GM23338 (cell line): ENCODE measurements at regions not wholly inside any gene's neighbourhood (a gene's known extent, or its start where the extent isn't known, plus 50 kb on each side); places are given as distances from the start of the nearest gene placed in this dataset.
A peak's percentile ranks its signal among the peaks of the same experiment; 100 is the strongest.

ENCODE experiments used
- ATAC-seq: fragments of 200-7000 bp; cut with Tn5 transposase; 3 replicates; pipeline ENCODE4 v1.9.1; 2020
- DNase-seq: peaks from one replicate; pipeline ENCODE4 v3.0.0-alpha.2; 2015; ENCODE audit warnings: low spot score
- H2AFZ ChIP-seq: fragments of 200-600 bp; sonication (generic); 2 replicates; pipeline ENCODE4 v1.8.0; 2016; ENCODE audit warnings: antibody characterized with exemption, mild to moderate bottlenecking, moderate library complexity
- H3F3A ChIP-seq: fragments of 200-600 bp; sonication (generic); replicated peaks from 2 replicates; pipeline ENCODE4 v1.8.0; 2017; ENCODE audit warnings: antibody characterized with exemption, mixed run types, low read depth
- H3K27ac ChIP-seq: fragments of 200-600 bp; sonication (generic); 2 replicates; pipeline ENCODE4 v1.6.1; 2016; ENCODE audit warnings: low read depth
- H3K27me3 ChIP-seq: fragments of 200-600 bp; sonication (generic); 2 replicates; pipeline ENCODE4 v1.8.0; 2016; ENCODE audit warnings: mild to moderate bottlenecking, mixed run types, moderate library complexity; ENCODE audit not compliant: insufficient read depth
- H3K36me3 ChIP-seq: fragments of 200-600 bp; sonication (generic); 2 replicates; pipeline ENCODE4 v1.8.0; 2016; ENCODE audit warnings: mild to moderate bottlenecking; ENCODE audit not compliant: insufficient read depth
- H3K4me1 ChIP-seq: fragments of 200-600 bp; sonication (generic); 2 replicates; pipeline ENCODE4 v1.8.0; 2016; ENCODE audit warnings: mild to moderate bottlenecking, moderate library complexity; ENCODE audit not compliant: insufficient read depth
- H3K4me2 ChIP-seq: fragments of 200-600 bp; sonication (generic); 2 replicates; pipeline ENCODE4 v1.7.1; 2017; ENCODE audit warnings: mixed run types
- H3K4me3 ChIP-seq: fragments of 200-600 bp; sonication (generic); 2 replicates; pipeline ENCODE4 v1.6.1; 2016; ENCODE audit warnings: mixed run types
- H3K79me2 ChIP-seq: fragments of 200-600 bp; sonication (generic); replicated peaks from 2 replicates; pipeline ENCODE4 v1.8.0; 2017; ENCODE audit warnings: mild to moderate bottlenecking; ENCODE audit not compliant: insufficient read depth
- H3K9me2 ChIP-seq: fragments of 200-600 bp; sonication (generic); 2 replicates; pipeline ENCODE4 v1.8.0; 2017; ENCODE audit not compliant: insufficient read depth
- H4K20me1 ChIP-seq: fragments of 200-600 bp; sonication (generic); replicated peaks from 2 replicates; pipeline ENCODE4 v1.8.0; 2017; ENCODE audit warnings: mild to moderate bottlenecking; ENCODE audit not compliant: insufficient read depth
- H3K27ac Mint-ChIP-seq: 2 replicates; pipeline ENCODE4 v1.8.0; 2020; ENCODE audit warnings: inconsistent platforms, mild to moderate bottlenecking, moderate library complexity, mixed read lengths
- H3K27me3 Mint-ChIP-seq: 3 replicates; pipeline ENCODE4 v1.8.0; 2022; ENCODE audit warnings: low read depth, mild to moderate bottlenecking, moderate library complexity, mixed read lengths, inconsistent platforms; ENCODE audit not compliant: insufficient read depth, poor library complexity
- H3K36me3 Mint-ChIP-seq: 3 replicates; pipeline ENCODE4 v1.8.0; 2021; ENCODE audit warnings: low read depth, mild to moderate bottlenecking, inconsistent platforms, moderate library complexity, mixed read lengths
- H3K4me1 Mint-ChIP-seq: 3 replicates; pipeline ENCODE4 v1.8.0; 2020; ENCODE audit warnings: mild to moderate bottlenecking, inconsistent platforms, mixed read lengths
- H3K4me3 Mint-ChIP-seq: 3 replicates; pipeline ENCODE4 v1.8.0; 2021; ENCODE audit warnings: moderate library complexity, mild to moderate bottlenecking, inconsistent platforms, mixed read lengths
- H3K9me3 Mint-ChIP-seq: 3 replicates; pipeline ENCODE4 v1.8.0; 2020; ENCODE audit warnings: moderate library complexity, mild to moderate bottlenecking, inconsistent platforms, mixed read lengths
- CREB1 ChIP-seq: fragments of 250-450 bp; sonication (Bioruptor Pico); IDR thresholded peaks from 2 replicates; pipeline ENCODE4 v1.5.0; 2020; ENCODE audit warnings: low read depth, mild to moderate bottlenecking, moderate library complexity
- CTCF ChIP-seq, 2 experiments: fragments of 200-600 bp in 1 of 2; sonication (generic) in 1 of 2; conservative IDR thresholded peaks; 2 replicates each; pipeline versions ENCODE4 v1.5.1 to v1.6.1; 2016 to 2017; ENCODE audit warnings: antibody characterized with exemption in 2 of 2, low read depth in 2 of 2, mild to moderate bottlenecking in 2 of 2, moderate library complexity in 1 of 2
- ETS1 ChIP-seq: IDR thresholded peaks from 2 replicates; pipeline ENCODE4 v1.6.1; 2016; ENCODE audit warnings: antibody characterized with exemption
- EZH2 ChIP-seq: fragments of 200-600 bp; sonication (generic); IDR thresholded peaks from one replicate; pipeline ENCODE4 v1.8.0; 2017; ENCODE audit warnings: antibody characterized with exemption, mild to moderate bottlenecking, low read depth; ENCODE audit not compliant: unreplicated experiment
- NANOG ChIP-seq: IDR thresholded peaks from 2 replicates; pipeline ENCODE4 v1.6.1; 2016; ENCODE audit warnings: antibody characterized with exemption, borderline replicate concordance
- ZNF114 ChIP-seq: fragments of 250-450 bp; sonication (Bioruptor Pico); IDR thresholded peaks from 2 replicates; pipeline ENCODE4 v1.5.0; 2020; ENCODE audit warnings: mild to moderate bottlenecking, moderate library complexity
- TF ChIP-seq, protein P1 (sequence below): IDR thresholded peaks from one replicate; pipeline ENCODE4 v1.6.1; 2018; ENCODE audit warnings: antibody characterized with exemption; ENCODE audit not compliant: unreplicated experiment
- TF ChIP-seq, protein P2 (sequence below): fragments of 250-450 bp; sonication (Bioruptor Pico); IDR thresholded peaks from 2 replicates; pipeline ENCODE4 v1.5.0; 2020; ENCODE audit warnings: mild to moderate bottlenecking, moderate library complexity

GRCh38 chr9:100668024-100668423, 90.1 kb downstream of the CAVIN4 start:
- ATAC-seq (no peak), DNase-seq (no peak)
- Histone ChIP-seq H3F3A (no peaks in the 10 kb centered on the region), H3K79me2 (no peaks in the 10 kb centered on the region), H3K27ac (no peak overlapping the region), H3K4me3 (no peak overlapping the region), H4K20me1 (no peaks in the 10 kb centered on the region), H3K27me3 (peaks cover 20% of the 10 kb centered on the region), H2AFZ (no peak overlapping the region), H3K36me3 (no peaks in the 10 kb centered on the region), H3K9me2 (peaks cover 7% of the 10 kb centered on the region), H3K4me1 (peaks cover 36% of the 10 kb centered on the region), H3K4me2 (no peak overlapping the region)
- no peak for TF ChIP-seq ETS1
- no peak for TF ChIP-seq ZNF114
- TF ChIP-seq EZH2 = no peak
- Mint-ChIP-seq H3K4me3 (no peak overlapping the region), H3K27ac (no peak overlapping the region), H3K27me3 (peaks cover 11% of the 10 kb centered on the region), H3K4me1 (peaks cover 35% of the 10 kb centered on the region), H3K36me3 (peaks cover 25% of the 10 kb centered on the region), H3K9me3 (peaks cover 34% of the 10 kb centered on the region)

GRCh38 chr9:100669968-100670367, 92.1 kb downstream of the CAVIN4 start:
- peaks cover 7% of the 10 kb centered on the region for H3K27me3 Mint-ChIP-seq
- no peak overlapping the region for H3K4me3 Mint-ChIP-seq
- peak; percentile 82 for ATAC-seq
- TF ChIP-seq EZH2 (no peak), NANOG (no peak), CREB1 (CRISPR knock-in tag) (no peak), CTCF (conservative IDR thresholded peaks at IDR 0.05; ENCODE audit: low read depth in 2 of 2) (no peak)
- TF ChIP-seq, protein P1, sequence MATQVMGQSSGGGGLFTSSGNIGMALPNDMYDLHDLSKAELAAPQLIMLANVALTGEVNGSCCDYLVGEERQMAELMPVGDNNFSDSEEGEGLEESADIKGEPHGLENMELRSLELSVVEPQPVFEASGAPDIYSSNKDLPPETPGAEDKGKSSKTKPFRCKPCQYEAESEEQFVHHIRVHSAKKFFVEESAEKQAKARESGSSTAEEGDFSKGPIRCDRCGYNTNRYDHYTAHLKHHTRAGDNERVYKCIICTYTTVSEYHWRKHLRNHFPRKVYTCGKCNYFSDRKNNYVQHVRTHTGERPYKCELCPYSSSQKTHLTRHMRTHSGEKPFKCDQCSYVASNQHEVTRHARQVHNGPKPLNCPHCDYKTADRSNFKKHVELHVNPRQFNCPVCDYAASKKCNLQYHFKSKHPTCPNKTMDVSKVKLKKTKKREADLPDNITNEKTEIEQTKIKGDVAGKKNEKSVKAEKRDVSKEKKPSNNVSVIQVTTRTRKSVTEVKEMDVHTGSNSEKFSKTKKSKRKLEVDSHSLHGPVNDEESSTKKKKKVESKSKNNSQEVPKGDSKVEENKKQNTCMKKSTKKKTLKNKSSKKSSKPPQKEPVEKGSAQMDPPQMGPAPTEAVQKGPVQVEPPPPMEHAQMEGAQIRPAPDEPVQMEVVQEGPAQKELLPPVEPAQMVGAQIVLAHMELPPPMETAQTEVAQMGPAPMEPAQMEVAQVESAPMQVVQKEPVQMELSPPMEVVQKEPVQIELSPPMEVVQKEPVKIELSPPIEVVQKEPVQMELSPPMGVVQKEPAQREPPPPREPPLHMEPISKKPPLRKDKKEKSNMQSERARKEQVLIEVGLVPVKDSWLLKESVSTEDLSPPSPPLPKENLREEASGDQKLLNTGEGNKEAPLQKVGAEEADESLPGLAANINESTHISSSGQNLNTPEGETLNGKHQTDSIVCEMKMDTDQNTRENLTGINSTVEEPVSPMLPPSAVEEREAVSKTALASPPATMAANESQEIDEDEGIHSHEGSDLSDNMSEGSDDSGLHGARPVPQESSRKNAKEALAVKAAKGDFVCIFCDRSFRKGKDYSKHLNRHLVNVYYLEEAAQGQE = no peak
- TF ChIP-seq, protein P2, sequence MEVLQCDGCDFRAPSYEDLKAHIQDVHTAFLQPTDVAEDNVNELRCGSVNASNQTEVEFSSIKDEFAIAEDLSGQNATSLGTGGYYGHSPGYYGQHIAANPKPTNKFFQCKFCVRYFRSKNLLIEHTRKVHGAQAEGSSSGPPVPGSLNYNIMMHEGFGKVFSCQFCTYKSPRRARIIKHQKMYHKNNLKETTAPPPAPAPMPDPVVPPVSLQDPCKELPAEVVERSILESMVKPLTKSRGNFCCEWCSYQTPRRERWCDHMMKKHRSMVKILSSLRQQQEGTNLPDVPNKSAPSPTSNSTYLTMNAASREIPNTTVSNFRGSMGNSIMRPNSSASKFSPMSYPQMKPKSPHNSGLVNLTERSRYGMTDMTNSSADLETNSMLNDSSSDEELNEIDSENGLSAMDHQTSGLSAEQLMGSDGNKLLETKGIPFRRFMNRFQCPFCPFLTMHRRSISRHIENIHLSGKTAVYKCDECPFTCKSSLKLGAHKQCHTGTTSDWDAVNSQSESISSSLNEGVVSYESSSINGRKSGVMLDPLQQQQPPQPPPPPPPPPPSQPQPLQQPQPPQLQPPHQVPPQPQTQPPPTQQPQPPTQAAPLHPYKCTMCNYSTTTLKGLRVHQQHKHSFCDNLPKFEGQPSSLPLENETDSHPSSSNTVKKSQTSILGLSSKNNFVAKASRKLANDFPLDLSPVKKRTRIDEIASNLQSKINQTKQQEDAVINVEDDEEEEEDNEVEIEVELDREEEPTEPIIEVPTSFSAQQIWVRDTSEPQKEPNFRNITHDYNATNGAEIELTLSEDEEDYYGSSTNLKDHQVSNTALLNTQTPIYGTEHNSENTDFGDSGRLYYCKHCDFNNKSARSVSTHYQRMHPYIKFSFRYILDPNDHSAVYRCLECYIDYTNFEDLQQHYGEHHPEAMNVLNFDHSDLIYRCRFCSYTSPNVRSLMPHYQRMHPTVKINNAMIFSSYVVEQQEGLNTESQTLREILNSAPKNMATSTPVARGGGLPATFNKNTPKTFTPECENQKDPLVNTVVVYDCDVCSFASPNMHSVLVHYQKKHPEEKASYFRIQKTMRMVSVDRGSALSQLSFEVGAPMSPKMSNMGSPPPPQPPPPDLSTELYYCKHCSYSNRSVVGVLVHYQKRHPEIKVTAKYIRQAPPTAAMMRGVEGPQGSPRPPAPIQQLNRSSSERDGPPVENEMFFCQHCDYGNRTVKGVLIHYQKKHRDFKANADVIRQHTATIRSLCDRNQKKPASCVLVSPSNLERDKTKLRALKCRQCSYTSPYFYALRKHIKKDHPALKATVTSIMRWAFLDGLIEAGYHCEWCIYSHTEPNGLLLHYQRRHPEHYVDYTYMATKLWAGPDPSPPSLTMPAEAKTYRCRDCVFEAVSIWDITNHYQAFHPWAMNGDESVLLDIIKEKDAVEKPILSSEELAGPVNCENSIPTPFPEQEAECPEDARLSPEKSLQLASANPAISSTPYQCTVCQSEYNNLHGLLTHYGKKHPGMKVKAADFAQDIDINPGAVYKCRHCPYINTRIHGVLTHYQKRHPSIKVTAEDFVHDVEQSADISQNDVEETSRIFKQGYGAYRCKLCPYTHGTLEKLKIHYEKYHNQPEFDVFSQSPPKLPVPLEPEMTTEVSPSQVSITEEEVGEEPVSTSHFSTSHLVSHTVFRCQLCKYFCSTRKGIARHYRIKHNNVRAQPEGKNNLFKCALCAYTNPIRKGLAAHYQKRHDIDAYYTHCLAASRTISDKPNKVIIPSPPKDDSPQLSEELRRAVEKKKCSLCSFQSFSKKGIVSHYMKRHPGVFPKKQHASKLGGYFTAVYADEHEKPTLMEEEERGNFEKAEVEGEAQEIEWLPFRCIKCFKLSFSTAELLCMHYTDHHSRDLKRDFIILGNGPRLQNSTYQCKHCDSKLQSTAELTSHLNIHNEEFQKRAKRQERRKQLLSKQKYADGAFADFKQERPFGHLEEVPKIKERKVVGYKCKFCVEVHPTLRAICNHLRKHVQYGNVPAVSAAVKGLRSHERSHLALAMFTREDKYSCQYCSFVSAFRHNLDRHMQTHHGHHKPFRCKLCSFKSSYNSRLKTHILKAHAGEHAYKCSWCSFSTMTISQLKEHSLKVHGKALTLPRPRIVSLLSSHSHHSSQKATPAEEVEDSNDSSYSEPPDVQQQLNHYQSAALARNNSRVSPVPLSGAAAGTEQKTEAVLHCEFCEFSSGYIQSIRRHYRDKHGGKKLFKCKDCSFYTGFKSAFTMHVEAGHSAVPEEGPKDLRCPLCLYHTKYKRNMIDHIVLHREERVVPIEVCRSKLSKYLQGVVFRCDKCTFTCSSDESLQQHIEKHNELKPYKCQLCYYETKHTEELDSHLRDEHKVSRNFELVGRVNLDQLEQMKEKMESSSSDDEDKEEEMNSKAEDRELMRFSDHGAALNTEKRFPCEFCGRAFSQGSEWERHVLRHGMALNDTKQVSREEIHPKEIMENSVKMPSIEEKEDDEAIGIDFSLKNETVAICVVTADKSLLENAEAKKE (CRISPR knock-in tag) = no peak

More at GRCh38 chr9:100669968-100670367, 92.1 kb downstream of the CAVIN4 start:
- Histone ChIP-seq H3K9me2 (peaks cover 7% of the 10 kb centered on the region), H3K79me2 (no peaks in the 10 kb centered on the region), H3K4me3 (no peak overlapping the region; the same call in 1 of the 2 replicates), H3F3A (no peaks in the 10 kb centered on the region), H4K20me1 (no peaks in the 10 kb centered on the region), H3K4me2 (peak overlapping the region; percentile 36), H3K36me3 (no peaks in the 10 kb centered on the region), H3K27me3 (peaks cover under 1% of the 10 kb centered on the region; the same call in 1 of the 2 replicates), H3K27ac (peak overlapping the region; percentile 83), H3K4me1 (peaks cover 36% of the 10 kb centered on the region), H2AFZ (no peak overlapping the region)
- DNase-seq = peak; percentile 75
- peak overlapping the region; percentile 93 for H3K27ac Mint-ChIP-seq
- peaks cover 34% of the 10 kb centered on the region for H3K9me3 Mint-ChIP-seq
- peaks cover 35% of the 10 kb centered on the region for H3K4me1 Mint-ChIP-seq
- H3K36me3 Mint-ChIP-seq = peaks cover 25% of the 10 kb centered on the region
